Muscle layer of colon (tissue), 2 donors: ENCODE measurements at regions not wholly inside any gene's neighbourhood (a gene's known extent, or its start where the extent isn't known, plus 50 kb on each side); places are given as distances from the start of the nearest gene placed in this dataset.

Experiments used
- H3K27ac ChIP-seq: one replicate; pipeline ENCODE4 v1.7.0; 2013; ENCODE audit warnings: low read depth, mild to moderate bottlenecking, low read length, moderate library complexity
- H3K27me3 ChIP-seq, 2 donors: one replicate each; pipeline ENCODE4 v1.7.0; 2013; ENCODE audit warnings: low read length in 2 of 2, mild to moderate bottlenecking in 2 of 2; ENCODE audit not compliant: insufficient read depth in 2 of 2, control insufficient read depth in 1 of 2
- H3K36me3 ChIP-seq: one replicate; pipeline ENCODE4 v1.7.0; 2013; ENCODE audit warnings: mild to moderate bottlenecking, low read length; ENCODE audit not compliant: insufficient read depth
- H3K4me1 ChIP-seq: one replicate; pipeline ENCODE4 v1.7.0; 2013; ENCODE audit warnings: mild to moderate bottlenecking, low read length; ENCODE audit not compliant: insufficient read depth
- H3K4me3 ChIP-seq, 2 donors: one replicate each; pipeline ENCODE4 v1.7.0; 2013; ENCODE audit warnings: low read length in 2 of 2, low read depth in 1 of 2, mild to moderate bottlenecking in 1 of 2, moderate library complexity in 1 of 2
- H3K9ac ChIP-seq: one replicate; pipeline ENCODE4 v1.7.0; 2013; ENCODE audit warnings: low read length
- H3K9me3 ChIP-seq: one replicate; pipeline ENCODE4 v1.7.0; 2013; ENCODE audit warnings: mild to moderate bottlenecking, low read length
- donor health status: abdominal sarcoma.
- donor health status: Adenocarcinoma of cecum.

- Histone ChIP-seq H3K36me3 (no peaks in the 10 kb centered on the region), H3K4me3 (no peak overlapping the region), H3K27me3 (no peaks in the 10 kb centered on the region), H3K9ac (no peak overlapping the region), H3K27ac (peak overlapping the region; percentile 67), H3K9me3 (no peaks in the 10 kb centered on the region), H3K4me1 (peaks cover 15% of the 10 kb centered on the region)
These were observed 63.6 kb downstream of the SPINK2 start for GRCh38 chr4:56757821-56758411.

GRCh38 chr4:56757261-56757746 lies 64.2 kb downstream of the SPINK2 start:
- H3K27ac ChIP-seq, result no peak overlapping the region

GRCh38 chr4:56755901-56756300 lies 65.6 kb downstream of the SPINK2 start:
- H3K27ac ChIP-seq, result no peak overlapping the region
- H3K4me3 ChIP-seq, result no peak overlapping the region
- H3K4me1 ChIP-seq, result peaks cover 15% of the 10 kb centered on the region
- H3K27me3 ChIP-seq, result no peaks in the 10 kb centered on the region
- no peaks in the 10 kb centered on the region for H3K36me3 ChIP-seq
- no peak overlapping the region for H3K9ac ChIP-seq
- no peaks in the 10 kb centered on the region for H3K9me3 ChIP-seq

More at GRCh38 chr4:56757261-56757746, 64.2 kb downstream of the SPINK2 start:
- Histone ChIP-seq H3K4me3 (no peak overlapping the region), H3K4me1 (peaks cover 15% of the 10 kb centered on the region), H3K9me3 (no peaks in the 10 kb centered on the region), H3K27me3 (no peaks in the 10 kb centered on the region), H3K9ac (no peak overlapping the region), H3K36me3 (no peaks in the 10 kb centered on the region)

DNA sequence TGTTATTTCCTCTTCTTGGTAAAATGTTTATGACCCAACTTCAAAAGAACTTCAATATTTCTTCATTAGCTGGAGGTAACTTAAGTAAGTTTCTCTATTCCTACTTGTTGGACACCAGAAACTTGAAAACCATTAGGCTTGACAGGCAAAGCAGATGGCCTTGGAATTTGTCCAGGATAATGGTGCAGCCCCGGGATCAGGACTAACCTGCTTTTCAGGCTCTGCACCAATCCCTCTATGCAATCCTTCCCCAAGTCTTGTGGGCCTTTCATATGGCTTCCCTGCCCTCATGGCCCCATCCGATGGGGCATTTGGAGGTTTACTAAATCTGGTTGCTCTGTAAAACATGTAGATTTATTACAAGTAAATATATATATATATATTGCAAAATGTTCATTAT lies 68.5 kb downstream of the SPINK2 start:
- no peaks in the 10 kb centered on the region for H3K9me3 ChIP-seq
- no peak overlapping the region for H3K27ac ChIP-seq
- no peak overlapping the region for H3K9ac ChIP-seq
- H3K4me3 ChIP-seq, result no peak overlapping the region
- peaks cover 11% of the 10 kb centered on the region for H3K4me1 ChIP-seq
- H3K27me3 ChIP-seq, result no peaks in the 10 kb centered on the region
- no peaks in the 10 kb centered on the region for H3K36me3 ChIP-seq

GRCh38 chr4:56750231-56750630 lies 69.1 kb upstream of the HOPX start:
- Histone ChIP-seq H3K27ac (no peak overlapping the region), H3K9me3 (no peaks in the 10 kb centered on the region), H3K4me1 (no peaks in the 10 kb centered on the region), H3K36me3 (no peaks in the 10 kb centered on the region), H3K27me3 (no peaks in the 10 kb centered on the region), H3K4me3 (no peak overlapping the region), H3K9ac (no peak overlapping the region)

DNA sequence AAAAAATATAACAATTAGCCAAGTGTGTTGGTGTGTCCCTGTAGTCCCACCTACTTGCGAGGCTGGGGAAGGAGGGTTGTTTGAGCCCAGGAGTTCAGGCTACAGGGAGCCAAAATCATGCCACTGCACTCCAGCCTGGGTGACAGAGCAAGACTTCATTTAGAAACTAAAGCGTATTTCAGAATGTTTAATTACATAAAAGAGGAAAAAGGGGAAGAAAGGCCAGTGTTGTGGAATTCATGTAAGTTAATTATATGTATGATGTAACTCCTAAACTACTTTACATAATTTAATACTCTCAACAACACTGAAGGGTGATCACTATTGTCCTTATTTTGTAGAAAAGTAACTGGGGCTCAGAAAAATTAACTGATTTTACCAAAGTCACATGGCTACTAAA lies 67.2 kb upstream of the HOPX start:
- Histone ChIP-seq H3K9ac (no peak overlapping the region), H3K36me3 (no peaks in the 10 kb centered on the region), H3K27ac (no peak overlapping the region), H3K9me3 (no peaks in the 10 kb centered on the region), H3K4me1 (no peaks in the 10 kb centered on the region), H3K4me3 (no peak overlapping the region), H3K27me3 (no peaks in the 10 kb centered on the region)

GRCh38 chr4:56746639-56747038 lies 65.5 kb upstream of the HOPX start:
- Histone ChIP-seq H3K9me3 (no peaks in the 10 kb centered on the region), H3K27me3 (no peaks in the 10 kb centered on the region), H3K4me3 (no peak overlapping the region), H3K4me1 (no peaks in the 10 kb centered on the region), H3K36me3 (no peaks in the 10 kb centered on the region), H3K9ac (no peak overlapping the region), H3K27ac (no peak overlapping the region)

DNA sequence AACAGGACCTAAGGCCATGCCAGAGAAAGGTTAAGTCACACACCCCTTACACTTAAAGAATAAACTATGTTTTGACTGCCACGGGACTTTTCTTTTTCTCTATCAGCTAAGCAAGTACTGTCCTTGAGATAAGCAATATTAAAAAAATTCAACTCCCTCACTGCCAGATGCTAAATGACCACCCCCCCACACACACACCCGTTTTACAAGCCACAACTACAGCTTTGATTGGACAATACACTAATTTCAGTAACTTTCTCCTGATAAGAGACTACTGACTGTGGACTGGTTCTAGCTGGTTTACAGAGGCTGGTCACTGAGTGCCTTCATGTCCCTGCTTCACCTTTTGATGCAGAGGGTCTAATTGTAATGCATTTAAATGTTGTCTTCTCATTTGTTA lies 63.9 kb upstream of the HOPX start:
- H3K4me3 ChIP-seq, result no peak overlapping the region
- H3K27ac ChIP-seq, result no peak overlapping the region
- H3K36me3 ChIP-seq, result no peaks in the 10 kb centered on the region
- no peaks in the 10 kb centered on the region for H3K9me3 ChIP-seq
- H3K4me1 ChIP-seq, result no peaks in the 10 kb centered on the region
- H3K27me3 ChIP-seq, result no peaks in the 10 kb centered on the region
- no peak overlapping the region for H3K9ac ChIP-seq

DNA sequence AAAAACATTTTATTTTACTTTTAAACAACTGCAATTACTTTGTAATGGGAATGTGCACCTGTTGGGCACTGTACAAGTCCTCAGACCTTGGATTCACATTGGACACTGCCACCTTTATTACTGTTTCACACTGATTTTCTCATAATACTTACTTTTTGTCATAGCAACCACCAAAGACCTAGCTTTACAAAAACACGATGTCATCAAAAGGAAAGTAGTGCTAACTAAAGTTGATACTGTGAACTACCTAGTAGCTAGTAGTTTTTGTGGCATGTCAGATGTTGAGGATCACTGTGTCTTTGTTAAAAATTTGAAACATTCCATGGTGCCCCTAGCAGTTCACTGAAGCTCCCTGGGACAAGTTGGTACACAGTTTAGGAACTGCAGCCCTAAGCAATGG lies 62.9 kb upstream of the HOPX start:
- Histone ChIP-seq H3K9ac (no peak overlapping the region), H3K4me3 (no peak overlapping the region), H3K27ac (no peak overlapping the region), H3K4me1 (no peaks in the 10 kb centered on the region), H3K27me3 (no peaks in the 10 kb centered on the region), H3K9me3 (no peaks in the 10 kb centered on the region), H3K36me3 (no peaks in the 10 kb centered on the region)

- Histone ChIP-seq H3K4me3 (no peak overlapping the region), H3K9me3 (no peaks in the 10 kb centered on the region), H3K36me3 (no peaks in the 10 kb centered on the region), H3K4me1 (no peaks in the 10 kb centered on the region), H3K27ac (no peak overlapping the region), H3K9ac (no peak overlapping the region), H3K27me3 (no peaks in the 10 kb centered on the region)
These were observed 62.5 kb upstream of the HOPX start for GRCh38 chr4:56743550-56743949.

- Histone ChIP-seq H3K27me3 (no peaks in the 10 kb centered on the region), H3K4me3 (no peak overlapping the region), H3K36me3 (no peaks in the 10 kb centered on the region), H3K4me1 (no peaks in the 10 kb centered on the region), H3K27ac (no peak overlapping the region), H3K9ac (no peak overlapping the region), H3K9me3 (no peaks in the 10 kb centered on the region)
These were observed 61.2 kb upstream of the HOPX start for GRCh38 chr4:56742080-56742871.

DNA sequence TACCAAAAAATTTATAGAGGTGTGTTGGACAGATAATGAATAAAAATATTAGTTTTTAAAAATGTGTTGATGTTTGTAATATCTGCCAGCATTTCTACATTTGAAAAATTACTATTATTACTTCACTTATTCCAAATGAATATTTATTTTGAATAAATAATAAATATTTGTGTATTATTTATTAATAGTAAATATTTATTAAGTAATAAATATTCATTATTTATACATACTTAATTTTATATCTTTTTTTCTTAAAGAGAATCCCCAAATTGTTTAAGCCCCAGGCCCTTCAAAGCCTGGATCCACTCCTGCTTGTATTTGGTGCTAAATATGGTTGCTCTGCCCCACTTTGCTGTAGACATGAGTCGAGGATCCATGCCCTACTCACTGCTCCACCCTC lies 60.5 kb upstream of the HOPX start:
- no peaks in the 10 kb centered on the region for H3K4me1 ChIP-seq
- H3K9me3 ChIP-seq, result no peaks in the 10 kb centered on the region
- H3K36me3 ChIP-seq, result no peaks in the 10 kb centered on the region
- no peak overlapping the region for H3K9ac ChIP-seq
- H3K4me3 ChIP-seq, result no peak overlapping the region
- H3K27me3 ChIP-seq, result no peaks in the 10 kb centered on the region
- H3K27ac ChIP-seq, result no peak overlapping the region
